ENCODE measurements at regions not wholly inside any gene's neighbourhood (a gene's known extent, or its start where the extent isn't known, plus 50 kb on each side); places are given as distances from the start of the nearest gene placed in this dataset.

- no peak for TF ChIP-seq CTCF (IDR thresholded peaks at IDR 0.05; ENCODE audit: low read length, missing control alignments)
- DNase-seq (ENCODE audit: low read depth), result peak; percentile 90
- H3K4me3 ChIP-seq (replicated peaks; ENCODE audit: low read depth, low read length), result peak overlapping the region; percentile 44
Measured at GRCh38 chr10:3494131-3494837, 290.7 kb downstream of the KLF6 start.

GRCh38 chr10:3493621-3494020, 291.4 kb downstream of the KLF6 start:
- H3K4me3 ChIP-seq (replicated peaks; ENCODE audit: low read depth, low read length), result no peak overlapping the region
- peak; percentile 22 for DNase-seq (ENCODE audit: low read depth)
- TF ChIP-seq CTCF (IDR thresholded peaks at IDR 0.05; ENCODE audit: low read length, missing control alignments), result no peak

- no peak overlapping the region for H3K4me3 ChIP-seq (replicated peaks; ENCODE audit: low read depth, low read length)
- TF ChIP-seq CTCF (IDR thresholded peaks at IDR 0.05; ENCODE audit: low read length, missing control alignments), result no peak
- no peak for DNase-seq (ENCODE audit: low read depth)
Measured at GRCh38 chr10:3491571-3491970, 293.4 kb downstream of the KLF6 start.

- no peak for TF ChIP-seq CTCF (IDR thresholded peaks at IDR 0.05; ENCODE audit: low read length, missing control alignments)
- DNase-seq (ENCODE audit: low read depth), result no peak
- H3K4me3 ChIP-seq (replicated peaks; ENCODE audit: low read depth, low read length), result no peak overlapping the region
Measured at GRCh38 chr10:3487228-3487627, 297.8 kb downstream of the KLF6 start.

GRCh38 chr10:3486346-3487065, 298.5 kb downstream of the KLF6 start:
- no peak for TF ChIP-seq CTCF (IDR thresholded peaks at IDR 0.05; ENCODE audit: low read length, missing control alignments)
- H3K4me3 ChIP-seq (replicated peaks; ENCODE audit: low read depth, low read length), result no peak overlapping the region
- peak; percentile 44 for DNase-seq (ENCODE audit: low read depth)

GRCh38 chr10:3485057-3485686, 299.8 kb downstream of the KLF6 start:
- DNase-seq (ENCODE audit: low read depth), result no peak
- H3K4me3 ChIP-seq (replicated peaks; ENCODE audit: low read depth, low read length), result no peak overlapping the region
- TF ChIP-seq CTCF (IDR thresholded peaks at IDR 0.05; ENCODE audit: low read length, missing control alignments), result no peak
